OCI-LY1 (cell line): ENCODE measurements at regions not wholly inside any gene's neighbourhood (a gene's known extent, or its start where the extent isn't known, plus 50 kb on each side); places are given as distances from the start of the nearest gene placed in this dataset.

ENCODE experiments used
- CTCF ChIP-seq: fragments of 200-600 bp; sonication (generic), shearing (Covaris generic); IDR thresholded peaks from 2 replicates; pipeline ENCODE4 v1.5.1; 2017; ENCODE audit warnings: mild to moderate bottlenecking, antibody characterized with exemption, low read length, moderate library complexity, mixed read lengths
- EZH2 ChIP-seq: fragments of 200-600 bp; sonication (generic), shearing (Covaris generic); IDR thresholded peaks from 2 replicates; pipeline ENCODE4 v1.8.0; 2017; ENCODE audit warnings: borderline replicate concordance, mixed run types, mild to moderate bottlenecking, antibody characterized with exemption, low read length, moderate library complexity, mixed read lengths

GRCh38 chr3:148081926-148082325 lies 615.8 kb upstream of the AGTR1 start:
- TF ChIP-seq EZH2 (no peak), CTCF (no peak)
